WTC11 (cell line): ENCODE measurements at regions not wholly inside any gene's neighbourhood (a gene's known extent, or its start where the extent isn't known, plus 50 kb on each side); places are given as distances from the start of the nearest gene placed in this dataset.

Experiments used
- ZNF263 ChIP-seq: sonication (generic); formaldehyde crosslinking; IDR thresholded peaks from 2 replicates; pipeline ENCODE4 v1.8.1; 2022; ENCODE audit warnings: low read depth, mild to moderate bottlenecking, moderate library complexity, missing genetic modification reagents
- TF ChIP-seq, protein P1 (sequence below): sonication (generic); formaldehyde crosslinking; IDR thresholded peaks from 2 replicates; pipeline ENCODE4 v1.8.0; 2022; ENCODE audit warnings: mild to moderate bottlenecking, missing genetic modification reagents
- TF ChIP-seq, protein P2 (sequence below): fragments of 200-600 bp; IDR thresholded peaks from 2 replicates; pipeline ENCODE4 v1.8.0; 2022; ENCODE audit warnings: antibody characterized with exemption

DNA sequence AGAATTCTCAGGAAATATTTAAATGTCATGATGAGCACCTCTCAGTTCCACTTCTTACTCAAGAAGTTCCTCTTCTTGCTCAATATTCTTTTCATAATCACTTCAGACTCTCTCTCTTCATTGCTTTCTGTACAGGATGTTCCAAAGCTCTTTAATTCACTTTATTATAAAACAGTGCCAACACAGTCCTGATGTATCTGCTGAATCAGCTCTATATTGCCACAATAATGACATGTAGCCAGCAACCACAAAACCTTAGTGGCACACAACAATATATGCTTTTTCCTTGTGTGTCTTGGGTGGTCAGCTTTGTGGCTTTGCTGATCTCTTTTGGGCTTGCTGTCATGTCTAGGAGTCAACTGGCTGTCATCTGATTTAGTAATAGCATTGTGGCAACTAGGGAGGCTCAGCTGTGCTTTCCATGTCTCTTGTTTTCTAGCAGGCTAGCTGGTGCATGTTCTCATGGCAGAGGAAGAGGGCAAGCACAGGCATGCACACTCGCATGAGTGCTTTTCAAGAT lies 52.8 kb upstream of the SLC2A13 start:
- TF ChIP-seq, protein P1, sequence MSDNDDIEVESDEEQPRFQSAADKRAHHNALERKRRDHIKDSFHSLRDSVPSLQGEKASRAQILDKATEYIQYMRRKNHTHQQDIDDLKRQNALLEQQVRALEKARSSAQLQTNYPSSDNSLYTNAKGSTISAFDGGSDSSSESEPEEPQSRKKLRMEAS (CRISPR knock-in tag), result no peak
- no peak for TF ChIP-seq ZNF263 (CRISPR knock-in tag)
- TF ChIP-seq, protein P2, sequence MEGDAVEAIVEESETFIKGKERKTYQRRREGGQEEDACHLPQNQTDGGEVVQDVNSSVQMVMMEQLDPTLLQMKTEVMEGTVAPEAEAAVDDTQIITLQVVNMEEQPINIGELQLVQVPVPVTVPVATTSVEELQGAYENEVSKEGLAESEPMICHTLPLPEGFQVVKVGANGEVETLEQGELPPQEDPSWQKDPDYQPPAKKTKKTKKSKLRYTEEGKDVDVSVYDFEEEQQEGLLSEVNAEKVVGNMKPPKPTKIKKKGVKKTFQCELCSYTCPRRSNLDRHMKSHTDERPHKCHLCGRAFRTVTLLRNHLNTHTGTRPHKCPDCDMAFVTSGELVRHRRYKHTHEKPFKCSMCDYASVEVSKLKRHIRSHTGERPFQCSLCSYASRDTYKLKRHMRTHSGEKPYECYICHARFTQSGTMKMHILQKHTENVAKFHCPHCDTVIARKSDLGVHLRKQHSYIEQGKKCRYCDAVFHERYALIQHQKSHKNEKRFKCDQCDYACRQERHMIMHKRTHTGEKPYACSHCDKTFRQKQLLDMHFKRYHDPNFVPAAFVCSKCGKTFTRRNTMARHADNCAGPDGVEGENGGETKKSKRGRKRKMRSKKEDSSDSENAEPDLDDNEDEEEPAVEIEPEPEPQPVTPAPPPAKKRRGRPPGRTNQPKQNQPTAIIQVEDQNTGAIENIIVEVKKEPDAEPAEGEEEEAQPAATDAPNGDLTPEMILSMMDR, result no peak
